Smooth muscle cell (in vitro differentiated cells): ENCODE measurements at regions not wholly inside any gene's neighbourhood (a gene's known extent, or its start where the extent isn't known, plus 50 kb on each side); places are given as distances from the start of the nearest gene placed in this dataset.
A peak's percentile ranks its signal among the peaks of the same experiment; 100 is the strongest.

Source experiments
- DNase-seq: peaks from one replicate; lab custom pipeline; 2025; ENCODE audit not compliant: unreplicated experiment; lab: John Stamatoyannopoulos, UW
- H2AFZ ChIP-seq: fragments of 200-600 bp; sonication (generic); 2 replicates; pipeline ENCODE4 v1.6.0; 2016; ENCODE audit warnings: antibody characterized with exemption, low read depth, mild to moderate bottlenecking
- H3F3A ChIP-seq: fragments of 200-600 bp; sonication (generic); 2 replicates; pipeline ENCODE4 v1.6.0; 2017; ENCODE audit warnings: antibody characterized with exemption, low read depth
- H3K27ac ChIP-seq: fragments of 200-600 bp; sonication (generic); 2 replicates; pipeline ENCODE4 v1.5.1; 2016; ENCODE audit warnings: low read depth, mild to moderate bottlenecking
- H3K27me3 ChIP-seq: fragments of 200-600 bp; sonication (generic); 2 replicates; pipeline ENCODE4 v1.6.1; 2016; ENCODE audit warnings: low read depth, mild to moderate bottlenecking
- H3K36me3 ChIP-seq: fragments of 200-600 bp; sonication (generic); 2 replicates; pipeline ENCODE4 v1.5.1; 2016; ENCODE audit warnings: low read depth
- H3K4me1 ChIP-seq: fragments of 200-600 bp; sonication (generic); 2 replicates; pipeline ENCODE4 v1.5.1; 2016; ENCODE audit warnings: low read depth
- H3K4me2 ChIP-seq: fragments of 200-600 bp; sonication (generic); 2 replicates; pipeline ENCODE4 v1.6.0; 2016; ENCODE audit warnings: mild to moderate bottlenecking
- H3K4me3 ChIP-seq: fragments of 200-600 bp; sonication (generic); 2 replicates; pipeline ENCODE4 v1.5.1; 2016; ENCODE audit warnings: mild to moderate bottlenecking
- H3K79me2 ChIP-seq: fragments of 200-600 bp; sonication (generic); 2 replicates; pipeline ENCODE4 v1.6.0; 2016; ENCODE audit warnings: low read depth, mild to moderate bottlenecking
- H3K9ac ChIP-seq: fragments of 200-600 bp; sonication (generic); 2 replicates; pipeline ENCODE4 v1.6.0; 2016; ENCODE audit warnings: low read depth
- H3K9me3 ChIP-seq: fragments of 200-600 bp; sonication (generic); replicated peaks from 2 replicates; pipeline ENCODE4 v1.5.1; 2016; ENCODE audit warnings: low read depth
- H4K20me1 ChIP-seq: fragments of 200-600 bp; sonication (generic); 2 replicates; pipeline ENCODE4 v1.6.0; 2016; ENCODE audit warnings: low read depth
- WGBS: methylation state at CpG from one replicate; pipeline ENCODE4 v1.1.7; 2016; ENCODE audit warnings: low lambda C conversion rate; 5-methylcytosine and 5-hydroxymethylcytosine counted together
- TF ChIP-seq, protein P1 (sequence below): fragments of 200-600 bp; sonication (generic); IDR thresholded peaks from 2 replicates; pipeline ENCODE4 v1.5.1; 2017; ENCODE audit warnings: borderline replicate concordance, mild to moderate bottlenecking, antibody characterized with exemption; ENCODE audit not compliant: insufficient read depth, poor library complexity, severe bottlenecking

GRCh38 chr2:217105733-217106649, 246.1 kb upstream of the TNP1 start:
- H3K4me1 ChIP-seq = peaks cover 5% of the 10 kb centered on the region
- no peak for DNase-seq

GRCh38 chr2:217103752-217104545, 244.1 kb upstream of the TNP1 start:
- Histone ChIP-seq H3F3A (peaks cover 16% of the 10 kb centered on the region), H3K79me2 (no peaks in the 10 kb centered on the region), H3K9ac (peak overlapping the region; percentile 55), H4K20me1 (no peaks in the 10 kb centered on the region), H3K4me1 (peaks cover 5% of the 10 kb centered on the region), H3K27me3 (no peaks in the 10 kb centered on the region), H3K4me2 (peak overlapping the region; percentile 1), H3K36me3 (no peaks in the 10 kb centered on the region), H2AFZ (no peak overlapping the region), H3K27ac (peak overlapping the region; percentile 91), H3K9me3 (no peaks in the 10 kb centered on the region), H3K4me3 (no peak overlapping the region)
- no peak for DNase-seq
- TF ChIP-seq, protein P1, sequence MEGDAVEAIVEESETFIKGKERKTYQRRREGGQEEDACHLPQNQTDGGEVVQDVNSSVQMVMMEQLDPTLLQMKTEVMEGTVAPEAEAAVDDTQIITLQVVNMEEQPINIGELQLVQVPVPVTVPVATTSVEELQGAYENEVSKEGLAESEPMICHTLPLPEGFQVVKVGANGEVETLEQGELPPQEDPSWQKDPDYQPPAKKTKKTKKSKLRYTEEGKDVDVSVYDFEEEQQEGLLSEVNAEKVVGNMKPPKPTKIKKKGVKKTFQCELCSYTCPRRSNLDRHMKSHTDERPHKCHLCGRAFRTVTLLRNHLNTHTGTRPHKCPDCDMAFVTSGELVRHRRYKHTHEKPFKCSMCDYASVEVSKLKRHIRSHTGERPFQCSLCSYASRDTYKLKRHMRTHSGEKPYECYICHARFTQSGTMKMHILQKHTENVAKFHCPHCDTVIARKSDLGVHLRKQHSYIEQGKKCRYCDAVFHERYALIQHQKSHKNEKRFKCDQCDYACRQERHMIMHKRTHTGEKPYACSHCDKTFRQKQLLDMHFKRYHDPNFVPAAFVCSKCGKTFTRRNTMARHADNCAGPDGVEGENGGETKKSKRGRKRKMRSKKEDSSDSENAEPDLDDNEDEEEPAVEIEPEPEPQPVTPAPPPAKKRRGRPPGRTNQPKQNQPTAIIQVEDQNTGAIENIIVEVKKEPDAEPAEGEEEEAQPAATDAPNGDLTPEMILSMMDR = no peak
- 61% methylated on average over 4 of the region's 4 CpGs for WGBS

More at GRCh38 chr2:217105733-217106649, 246.1 kb upstream of the TNP1 start:
- Histone ChIP-seq H3K36me3 (no peaks in the 10 kb centered on the region), H4K20me1 (no peaks in the 10 kb centered on the region), H3K4me3 (no peak overlapping the region), H3K9me3 (no peaks in the 10 kb centered on the region), H3F3A (peaks cover 16% of the 10 kb centered on the region), H3K27ac (peak overlapping the region; percentile 91), H3K9ac (peak overlapping the region; percentile 62), H3K79me2 (no peaks in the 10 kb centered on the region), H3K4me2 (peak overlapping the region; percentile 21), H2AFZ (no peak overlapping the region), H3K27me3 (no peaks in the 10 kb centered on the region)
- 37% methylated on average over 5 of the region's 5 CpGs for WGBS
- TF ChIP-seq, protein P1 = no peak

- H3K4me1 ChIP-seq = peaks cover 5% of the 10 kb centered on the region
- TF ChIP-seq, protein P1 = no peak
Observed at GRCh38 chr2:217102956-217103355, 243.1 kb upstream of the TNP1 start.

More at GRCh38 chr2:217102956-217103355, 243.1 kb upstream of the TNP1 start:
- no peak overlapping the region for H3K4me2 ChIP-seq
- H3F3A ChIP-seq = peaks cover 16% of the 10 kb centered on the region
- no peaks in the 10 kb centered on the region for H3K79me2 ChIP-seq
- H3K4me3 ChIP-seq = no peak overlapping the region
- peak overlapping the region; percentile 55 for H3K9ac ChIP-seq
- 85% methylated on average over 1 of the region's 1 CpG for WGBS
- no peaks in the 10 kb centered on the region for H3K27me3 ChIP-seq
- H2AFZ ChIP-seq = no peak overlapping the region
- DNase-seq = no peak
- peak overlapping the region; percentile 91 for H3K27ac ChIP-seq
- no peaks in the 10 kb centered on the region for H4K20me1 ChIP-seq
- no peaks in the 10 kb centered on the region for H3K36me3 ChIP-seq
- no peaks in the 10 kb centered on the region for H3K9me3 ChIP-seq
